Pancreas (tissue), 10 donors: ENCODE measurements at regions not wholly inside any gene's neighbourhood (a gene's known extent, or its start where the extent isn't known, plus 50 kb on each side); places are given as distances from the start of the nearest gene placed in this dataset.
A peak's percentile ranks its signal among the peaks of the same experiment; 100 is the strongest.

ENCODE experiments used
- ATAC-seq, 4 donors: fragments of 200-7000 bp; cut with Tn5 transposase; one replicate each; pipeline versions ENCODE4 v1.8.0 to v1.9.1; 2020; ENCODE audit warnings: mild to moderate bottlenecking in 4 of 4, moderate library complexity in 4 of 4
- DNase-seq, 6 donors: peaks; one replicate each; pipeline ENCODE4 v3.0.0-alpha.2; 2020
- FAIRE-seq: peaks from 2 replicates; lab custom pipeline; 2012; peaks lifted over from hg19 to GRCh38; lab: Jason Lieb, UNC
- H3K27ac ChIP-seq, 4 donors: fragments of 200-600 bp; sonication (generic); 1 replicate in 3 of 4; 2 replicates in 1 of 4; pipeline versions ENCODE4 v1.5.0 to v1.8.0; 2020
- H3K27me3 ChIP-seq, 4 donors: fragments of 200-600 bp; one replicate each; pipeline ENCODE4 v1.8.0; 2021
- H3K36me3 ChIP-seq, 3 donors: fragments of 200-600 bp; sonication (generic) in 1 of 3; one replicate each; pipeline versions ENCODE4 v1.5.0 to v1.8.0; 2020 to 2021
- H3K4me1 ChIP-seq, 3 donors: fragments of 200-600 bp; one replicate each; pipeline ENCODE4 v1.8.0; 2021
- H3K4me3 ChIP-seq, 4 donors: fragments of 200-600 bp; sonication (generic) in 2 of 4; one replicate each; pipeline versions ENCODE4 v1.5.0 to v1.8.0; 2020 to 2021
- H3K9me3 ChIP-seq, 4 donors: fragments of 200-600 bp; one replicate each; pipeline ENCODE4 v1.8.0; 2021
- WGBS, 2 donors: extraction: QIAGEN DNeasy Blood & Tissue Kit; methylation state at CpG; one replicate each; pipeline ENCODE4 v1.1.7; 2013; 5-methylcytosine and 5-hydroxymethylcytosine counted together
- intact Hi-C, 3 donors: fragments of 100-400 bp; cut with DNase I; formaldehyde crosslinking; loops; one replicate each; pipeline versions ENCODE4 v1.11.1 to v1.14.2; 2022
- TF ChIP-seq, protein P1 (sequence below), 4 donors: fragments of 200-600 bp; sonication (generic) in 3 of 4; IDR thresholded peaks; one replicate each; pipeline versions ENCODE4 v1.5.0 to v1.8.0; 2021; ENCODE audit warnings: antibody characterized with exemption in 4 of 4
- donor health status: healthy with polysubstance abuse.
- donor health status: DM: no; HTN: no; CAD: no; lungs with moderate emphysema.
- donor health status: DM: no; HTN: no; CAD: no.
- donor health status: control.
- donor health status: control.
- donor health status: Bipolar disorder and iron deficiency.
- donor health status: DM: yes; HTN: yes; CAD: no.
- donor health status: DM: no; HTN: no; CAD: no.
- donor health status: DM: no; HTN: no; CAD: no.
- donor health status: DM: yes; HTN: yes; CAD: no.

DNA sequence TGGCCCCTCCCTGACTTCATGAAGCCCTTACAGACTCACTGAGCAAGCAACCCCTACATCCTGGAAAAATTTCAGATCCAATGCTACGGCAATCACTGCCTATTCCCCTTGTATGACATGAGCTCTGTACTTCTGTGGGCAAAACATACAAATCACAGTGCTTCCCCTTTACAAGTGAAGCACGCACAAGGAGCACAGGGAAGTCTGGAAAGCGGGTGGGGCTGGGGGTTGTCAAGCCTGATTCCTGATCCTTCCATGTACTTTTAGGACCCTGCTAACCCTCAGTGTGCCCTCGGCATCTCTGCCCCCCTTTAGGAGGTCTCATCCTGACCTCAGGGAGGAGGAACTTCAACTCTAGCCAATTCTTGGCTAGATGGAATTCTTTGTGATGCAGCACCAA, 405.7 kb upstream of the POU3F1 start:
- no peak for FAIRE-seq
- WGBS, 2 donors, result 53 to 69% methylated on average over 4 of the region's 4 CpGs
- Histone ChIP-seq H3K36me3 (no peaks in the 10 kb centered on the region), H3K27me3 (no peaks in the 10 kb centered on the region), H3K27ac (no peak overlapping the region), H3K9me3 (no peaks in the 10 kb centered on the region), H3K4me1 (no peaks in the 10 kb centered on the region), H3K4me3 (no peak overlapping the region)
- no peak for DNase-seq
- no peak for ATAC-seq
- TF ChIP-seq, protein P1, sequence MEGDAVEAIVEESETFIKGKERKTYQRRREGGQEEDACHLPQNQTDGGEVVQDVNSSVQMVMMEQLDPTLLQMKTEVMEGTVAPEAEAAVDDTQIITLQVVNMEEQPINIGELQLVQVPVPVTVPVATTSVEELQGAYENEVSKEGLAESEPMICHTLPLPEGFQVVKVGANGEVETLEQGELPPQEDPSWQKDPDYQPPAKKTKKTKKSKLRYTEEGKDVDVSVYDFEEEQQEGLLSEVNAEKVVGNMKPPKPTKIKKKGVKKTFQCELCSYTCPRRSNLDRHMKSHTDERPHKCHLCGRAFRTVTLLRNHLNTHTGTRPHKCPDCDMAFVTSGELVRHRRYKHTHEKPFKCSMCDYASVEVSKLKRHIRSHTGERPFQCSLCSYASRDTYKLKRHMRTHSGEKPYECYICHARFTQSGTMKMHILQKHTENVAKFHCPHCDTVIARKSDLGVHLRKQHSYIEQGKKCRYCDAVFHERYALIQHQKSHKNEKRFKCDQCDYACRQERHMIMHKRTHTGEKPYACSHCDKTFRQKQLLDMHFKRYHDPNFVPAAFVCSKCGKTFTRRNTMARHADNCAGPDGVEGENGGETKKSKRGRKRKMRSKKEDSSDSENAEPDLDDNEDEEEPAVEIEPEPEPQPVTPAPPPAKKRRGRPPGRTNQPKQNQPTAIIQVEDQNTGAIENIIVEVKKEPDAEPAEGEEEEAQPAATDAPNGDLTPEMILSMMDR (IDR thresholded peaks at IDR 0.05), result no peak
- intact Hi-C loops, result no loop called here

DNA sequence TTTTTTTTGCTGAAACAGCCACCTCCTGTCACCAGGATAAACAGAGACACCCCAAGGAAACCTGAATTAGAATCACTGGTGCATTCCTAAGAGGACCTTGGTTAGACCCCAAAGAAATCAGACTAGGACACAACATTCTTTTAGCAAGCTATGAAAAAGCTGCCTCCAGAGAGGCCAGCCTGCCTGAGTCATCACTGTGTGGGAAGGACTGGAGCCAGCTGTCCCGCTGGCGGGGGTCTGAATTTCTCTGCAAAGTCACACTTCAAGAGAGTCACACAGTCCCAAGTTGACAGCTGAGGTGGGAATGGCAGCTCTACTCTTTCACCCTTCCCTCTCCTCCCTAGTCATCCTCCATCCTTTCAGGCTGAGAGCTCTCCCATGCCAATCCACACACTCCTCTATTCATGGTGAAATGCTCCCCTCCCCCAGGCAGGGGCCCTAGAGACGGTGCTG, 405.0 kb upstream of the POU3F1 start:
- 21 to 26% methylated on average over 3 of the region's 3 CpGs for WGBS, 2 donors
- H3K4me3 ChIP-seq, result no peak overlapping the region
- no peaks in the 10 kb centered on the region for H3K9me3 ChIP-seq
- no peaks in the 10 kb centered on the region for H3K4me1 ChIP-seq
- ATAC-seq (peak in 1 of 4 donors; percentile 25), FAIRE-seq (no peak), DNase-seq (no peak)
- TF ChIP-seq, protein P1 (IDR thresholded peaks at IDR 0.05), result no peak
- intact Hi-C loops, result no loop called here
- H3K36me3 ChIP-seq, result no peaks in the 10 kb centered on the region
- no peak overlapping the region for H3K27ac ChIP-seq
- H3K27me3 ChIP-seq, result no peaks in the 10 kb centered on the region

DNA sequence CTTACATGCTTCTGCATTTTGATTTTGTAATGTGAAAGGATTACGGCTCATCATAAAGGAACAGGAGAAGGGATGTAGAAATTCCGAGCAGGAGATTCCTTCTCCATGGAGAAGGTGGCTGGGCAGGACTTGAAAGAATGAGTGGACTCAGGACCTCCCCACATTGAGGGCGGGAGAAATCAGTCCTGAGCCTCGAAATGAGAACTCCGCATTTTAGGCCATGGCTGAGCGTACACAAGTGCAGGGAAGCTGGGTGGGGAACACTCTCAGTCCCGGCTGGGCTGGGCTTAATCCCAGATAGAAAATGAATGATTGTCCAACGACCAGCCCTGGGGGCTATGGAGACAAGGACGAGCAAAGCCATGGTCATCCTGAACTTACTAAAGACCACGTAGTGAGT, 402.3 kb upstream of the POU3F1 start:
- ATAC-seq (no peak), FAIRE-seq (no peak), DNase-seq (no peak)
- TF ChIP-seq, protein P1 (IDR thresholded peaks at IDR 0.05), result no peak
- WGBS, 2 donors, result 56 to 65% methylated on average over 10 of the region's 10 CpGs
- intact Hi-C loops, result no loop called here
- H3K27me3 ChIP-seq, result no peaks in the 10 kb centered on the region
- no peak overlapping the region for H3K4me3 ChIP-seq
- no peaks in the 10 kb centered on the region for H3K9me3 ChIP-seq
- H3K36me3 ChIP-seq, result no peaks in the 10 kb centered on the region
- H3K4me1 ChIP-seq, result no peaks in the 10 kb centered on the region
- H3K27ac ChIP-seq, result no peak overlapping the region

DNA sequence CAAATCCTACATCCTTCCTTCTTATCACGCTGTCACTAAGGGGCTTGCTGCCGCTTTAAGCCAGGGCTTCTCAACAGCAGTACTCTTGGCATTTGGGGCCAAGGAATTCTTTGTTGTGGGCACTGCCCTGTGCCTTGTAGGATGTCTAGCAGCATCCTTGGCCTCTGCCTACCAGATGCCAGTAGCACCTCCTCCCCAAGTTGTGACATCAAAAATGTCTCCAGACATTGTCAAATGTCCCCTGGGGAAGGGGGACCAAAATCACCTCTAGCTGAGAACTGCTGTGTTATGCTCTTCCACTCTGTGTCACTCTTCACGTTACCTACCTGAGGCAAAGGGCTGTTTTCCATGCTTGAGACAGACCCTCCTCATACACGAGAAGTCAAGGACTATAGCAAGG, 400.3 kb upstream of the POU3F1 start:
- no peak for DNase-seq
- Histone ChIP-seq H3K27me3 (no peaks in the 10 kb centered on the region), H3K36me3 (no peaks in the 10 kb centered on the region), H3K4me1 (no peaks in the 10 kb centered on the region), H3K4me3 (no peak overlapping the region), H3K9me3 (no peaks in the 10 kb centered on the region), H3K27ac (no peak overlapping the region)
- FAIRE-seq, result no peak
- TF ChIP-seq, protein P1 (IDR thresholded peaks at IDR 0.05), result no peak
- no peak for ATAC-seq
- intact Hi-C loops, result no loop called here
- WGBS, 2 donors, result 59 to 71% methylated on average over 4 of the region's 4 CpGs

DNA sequence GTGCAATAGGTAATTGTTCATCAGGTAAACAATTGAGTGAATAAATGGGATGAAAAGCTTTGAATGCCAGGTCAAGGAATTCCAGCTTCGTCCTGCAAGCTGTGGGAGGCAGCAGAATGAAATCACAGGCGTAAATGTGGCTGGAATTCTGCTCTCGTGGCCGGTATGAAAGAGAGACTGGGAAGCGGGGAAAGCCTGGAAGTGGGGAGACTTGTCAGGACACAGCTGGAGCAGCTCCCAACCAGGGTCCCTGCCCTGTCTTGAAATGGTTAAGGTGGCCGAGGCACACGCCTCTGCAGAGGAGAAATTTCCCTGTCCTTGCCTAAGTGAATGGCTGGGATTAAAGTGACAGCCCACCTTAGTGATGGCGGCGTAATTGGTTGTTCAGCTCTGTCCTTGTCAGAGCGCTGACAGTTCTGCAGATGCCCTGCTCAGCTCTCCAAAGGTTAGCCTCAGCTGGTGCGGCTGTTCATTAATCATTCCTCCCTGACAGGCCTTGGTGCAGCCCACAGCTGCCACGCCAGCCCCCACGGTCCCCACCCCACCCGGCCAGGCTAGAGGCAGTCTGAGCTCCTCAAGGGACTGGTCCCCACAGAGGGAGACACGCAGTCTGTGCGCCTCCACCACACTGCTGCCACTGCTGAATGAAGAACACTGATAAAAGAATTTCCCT, 398.3 kb upstream of the POU3F1 start:
- no peak overlapping the region for H3K4me3 ChIP-seq
- H3K36me3 ChIP-seq, result no peaks in the 10 kb centered on the region
- ATAC-seq (no peak), FAIRE-seq (no peak), DNase-seq (no peak)
- WGBS, 2 donors, result 16 to 17% methylated on average over 16 of the region's 16 CpGs
- intact Hi-C loops, result no loop called here
- H3K4me1 ChIP-seq, result no peaks in the 10 kb centered on the region
- no peaks in the 10 kb centered on the region for H3K27me3 ChIP-seq
- H3K27ac ChIP-seq, result no peak overlapping the region
- no peaks in the 10 kb centered on the region for H3K9me3 ChIP-seq
- TF ChIP-seq, protein P1 (IDR thresholded peaks at IDR 0.05), result no peak
